WTC11 (cell line): ENCODE measurements at regions not wholly inside any gene's neighbourhood (a gene's known extent, or its start where the extent isn't known, plus 50 kb on each side); places are given as distances from the start of the nearest gene placed in this dataset.

Source experiments
- ATAC-seq: fragments of 200-7000 bp; cut with Tn5 transposase; 2 replicates; pipeline ENCODE4 v1.10.0; 2021; ENCODE audit warnings: mild to moderate bottlenecking, moderate library complexity
- CTCF ChIA-PET: fragments of 300-600 bp; sonication (Branson Sonifier 250); formaldehyde crosslinking; loops from one replicate; lab custom pipeline; 2021; ENCODE audit warnings: antibody characterized with exemption; lab: Charles Lee
- POLR2A ChIA-PET: fragments of 350-600 bp; sonication (Branson Sonifier 250); formaldehyde crosslinking; loops from one replicate; lab custom pipeline; 2021; ENCODE audit warnings: antibody characterized with exemption; lab: Charles Lee
- DNase-seq: peaks from one replicate; pipeline ENCODE4 v3.0.0; 2021; ENCODE audit warnings: low spot score
- H3K27ac Mint-ChIP-seq: 2 replicates; pipeline ENCODE4 v1.8.0; 2021; ENCODE audit warnings: mixed read lengths
- H3K27me3 Mint-ChIP-seq: 2 replicates; pipeline ENCODE4 v1.8.0; 2021; ENCODE audit warnings: low read depth, mild to moderate bottlenecking, moderate library complexity, mixed read lengths
- H3K36me3 Mint-ChIP-seq: 2 replicates; pipeline ENCODE4 v1.8.0; 2021; ENCODE audit warnings: mixed read lengths
- H3K4me1 Mint-ChIP-seq: 2 replicates; pipeline ENCODE4 v1.8.0; 2022; ENCODE audit warnings: mixed read lengths
- H3K4me3 Mint-ChIP-seq: 2 replicates; pipeline ENCODE4 v1.8.0; 2021; ENCODE audit warnings: mild to moderate bottlenecking, moderate library complexity, mixed read lengths
- H3K9me3 Mint-ChIP-seq: 2 replicates; pipeline ENCODE4 v1.8.0; 2021; ENCODE audit warnings: mixed read lengths
- ARID4B ChIP-seq: sonication (generic); formaldehyde crosslinking; IDR thresholded peaks from 2 replicates; pipeline ENCODE4 v1.8.0; 2023; ENCODE audit warnings: missing genetic modification reagents, mild to moderate bottlenecking, borderline replicate concordance
- ATF2 ChIP-seq: sonication (generic); formaldehyde crosslinking; IDR thresholded peaks from 2 replicates; pipeline ENCODE4 v1.8.1; 2022; ENCODE audit warnings: low read depth, missing genetic modification reagents, borderline replicate concordance
- CBFB ChIP-seq: sonication (generic); formaldehyde crosslinking; IDR thresholded peaks from 2 replicates; pipeline ENCODE4 v1.8.1; 2022; ENCODE audit warnings: mild to moderate bottlenecking, low read depth, missing genetic modification reagents
- CREB1 ChIP-seq: sonication (generic); formaldehyde crosslinking; IDR thresholded peaks from 2 replicates; pipeline ENCODE4 v1.8.0; 2023; ENCODE audit warnings: mild to moderate bottlenecking, missing genetic modification reagents
- ERG ChIP-seq: fragments of 250-450 bp; sonication (Bioruptor Pico); IDR thresholded peaks from 2 replicates; pipeline ENCODE4 v1.8.0; 2021; ENCODE audit warnings: mild to moderate bottlenecking
- HMGXB4 ChIP-seq: sonication (generic); formaldehyde crosslinking; IDR thresholded peaks from 2 replicates; pipeline ENCODE4 v1.8.1; 2023; ENCODE audit warnings: mild to moderate bottlenecking, moderate library complexity, missing genetic modification reagents
- MXD4 ChIP-seq: fragments of 250-450 bp; sonication (Bioruptor Pico); IDR thresholded peaks from 2 replicates; pipeline ENCODE4 v1.8.0; 2021; ENCODE audit warnings: mild to moderate bottlenecking, moderate library complexity, borderline replicate concordance
- NFATC4 ChIP-seq: fragments of 250-450 bp; sonication (Bioruptor Pico); IDR thresholded peaks from 2 replicates; pipeline ENCODE4 v1.9.0; 2021; ENCODE audit warnings: mild to moderate bottlenecking
- TCF7 ChIP-seq: sonication (generic); formaldehyde crosslinking; IDR thresholded peaks from 2 replicates; pipeline ENCODE4 v1.8.0; 2022; ENCODE audit warnings: mild to moderate bottlenecking, low read depth, missing genetic modification reagents, moderate library complexity
- ZNF219 ChIP-seq: sonication (generic); formaldehyde crosslinking; IDR thresholded peaks from 2 replicates; pipeline ENCODE4 v1.8.0; 2023; ENCODE audit warnings: missing genetic modification reagents, mild to moderate bottlenecking, borderline replicate concordance
- ZNF396 ChIP-seq: fragments of 250-450 bp; sonication (Bioruptor Pico); IDR thresholded peaks from 2 replicates; pipeline ENCODE4 v1.8.0; 2021; ENCODE audit warnings: mild to moderate bottlenecking, moderate library complexity, borderline replicate concordance
- ZNF416 ChIP-seq: fragments of 250-450 bp; sonication (Bioruptor Pico); IDR thresholded peaks from 2 replicates; pipeline ENCODE4 v1.9.0; 2021; ENCODE audit warnings: mild to moderate bottlenecking, inconsistent platforms
- ZNF671 ChIP-seq: fragments of 250-450 bp; sonication (Bioruptor Pico); IDR thresholded peaks from 2 replicates; pipeline ENCODE4 v1.8.0; 2021; ENCODE audit warnings: mild to moderate bottlenecking
- TF ChIP-seq, protein P1 (sequence below): sonication (generic); formaldehyde crosslinking; conservative IDR thresholded peaks from 2 replicates; pipeline ENCODE4 v1.8.1; 2022; ENCODE audit warnings: mild to moderate bottlenecking, missing genetic modification reagents
- TF ChIP-seq, protein P2 (sequence below): sonication (generic); formaldehyde crosslinking; conservative IDR thresholded peaks from 2 replicates; pipeline ENCODE4 v1.8.1; 2023; ENCODE audit warnings: mild to moderate bottlenecking, low read depth, missing genetic modification reagents, moderate library complexity

DNA sequence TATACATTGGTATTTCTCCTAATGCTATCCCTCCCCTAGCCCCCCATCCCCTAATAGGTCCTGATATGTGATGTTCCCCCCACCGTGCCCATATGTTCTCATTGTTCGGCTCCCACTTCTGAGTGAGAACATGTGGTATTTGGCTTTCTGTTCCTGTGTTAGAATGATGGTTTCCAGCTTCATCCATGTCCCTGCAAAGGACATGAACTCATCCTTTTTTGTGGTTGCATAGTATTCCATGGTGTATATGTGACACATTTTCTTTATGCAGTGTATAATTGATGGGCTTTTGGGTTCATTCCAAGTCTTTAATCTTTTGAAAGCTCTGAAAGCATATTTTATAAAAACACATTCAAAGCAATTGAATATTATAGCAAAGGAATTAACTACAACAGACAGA is 1169.4 kb upstream of the ZEB2 start:
- no peak overlapping the region for H3K27ac Mint-ChIP-seq
- ATAC-seq = no peak
- no peak for DNase-seq
- no peaks in the 10 kb centered on the region for H3K27me3 Mint-ChIP-seq
- ChIA-PET POLR2A (no interaction called here), CTCF (no interaction called here)
- H3K9me3 Mint-ChIP-seq = no peaks in the 10 kb centered on the region
- peaks cover 25% of the 10 kb centered on the region for H3K4me1 Mint-ChIP-seq
- no peak overlapping the region for H3K4me3 Mint-ChIP-seq
- H3K36me3 Mint-ChIP-seq = no peaks in the 10 kb centered on the region
- TF ChIP-seq HMGXB4 (no peak), ERG (CRISPR knock-in tag) (no peak), CREB1 (no peak), ATF2 (CRISPR knock-in tag) (no peak), TCF7 (CRISPR knock-in tag) (no peak), ZNF671 (no peak), ARID4B (CRISPR knock-in tag) (no peak), NFATC4 (CRISPR knock-in tag) (no peak), ZNF416 (no peak), CBFB (CRISPR knock-in tag) (no peak), ZNF219 (CRISPR knock-in tag) (no peak), ZNF396 (no peak), MXD4 (CRISPR knock-in tag) (no peak)
- TF ChIP-seq, protein P1, sequence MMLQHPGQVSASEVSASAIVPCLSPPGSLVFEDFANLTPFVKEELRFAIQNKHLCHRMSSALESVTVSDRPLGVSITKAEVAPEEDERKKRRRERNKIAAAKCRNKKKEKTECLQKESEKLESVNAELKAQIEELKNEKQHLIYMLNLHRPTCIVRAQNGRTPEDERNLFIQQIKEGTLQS (CRISPR knock-in tag) = no peak
- TF ChIP-seq, protein P2, sequence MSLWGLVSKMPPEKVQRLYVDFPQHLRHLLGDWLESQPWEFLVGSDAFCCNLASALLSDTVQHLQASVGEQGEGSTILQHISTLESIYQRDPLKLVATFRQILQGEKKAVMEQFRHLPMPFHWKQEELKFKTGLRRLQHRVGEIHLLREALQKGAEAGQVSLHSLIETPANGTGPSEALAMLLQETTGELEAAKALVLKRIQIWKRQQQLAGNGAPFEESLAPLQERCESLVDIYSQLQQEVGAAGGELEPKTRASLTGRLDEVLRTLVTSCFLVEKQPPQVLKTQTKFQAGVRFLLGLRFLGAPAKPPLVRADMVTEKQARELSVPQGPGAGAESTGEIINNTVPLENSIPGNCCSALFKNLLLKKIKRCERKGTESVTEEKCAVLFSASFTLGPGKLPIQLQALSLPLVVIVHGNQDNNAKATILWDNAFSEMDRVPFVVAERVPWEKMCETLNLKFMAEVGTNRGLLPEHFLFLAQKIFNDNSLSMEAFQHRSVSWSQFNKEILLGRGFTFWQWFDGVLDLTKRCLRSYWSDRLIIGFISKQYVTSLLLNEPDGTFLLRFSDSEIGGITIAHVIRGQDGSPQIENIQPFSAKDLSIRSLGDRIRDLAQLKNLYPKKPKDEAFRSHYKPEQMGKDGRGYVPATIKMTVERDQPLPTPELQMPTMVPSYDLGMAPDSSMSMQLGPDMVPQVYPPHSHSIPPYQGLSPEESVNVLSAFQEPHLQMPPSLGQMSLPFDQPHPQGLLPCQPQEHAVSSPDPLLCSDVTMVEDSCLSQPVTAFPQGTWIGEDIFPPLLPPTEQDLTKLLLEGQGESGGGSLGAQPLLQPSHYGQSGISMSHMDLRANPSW = no peak
